Prostate gland (tissue), 2 donors: ENCODE measurements at regions not wholly inside any gene's neighbourhood (a gene's known extent, or its start where the extent isn't known, plus 50 kb on each side); places are given as distances from the start of the nearest gene placed in this dataset.

Source experiments
- POLR2A ChIP-seq: fragments of 450-650 bp; IDR thresholded peaks from one replicate; pipeline ENCODE4 v1.6.1; 2016; ENCODE audit warnings: antibody characterized with exemption, mild to moderate bottlenecking
- POLR2AphosphoS5 ChIP-seq: sonication (generic); formaldehyde crosslinking; IDR thresholded peaks from one replicate; pipeline ENCODE4 v1.6.1; 2017; ENCODE audit warnings: antibody characterized with exemption
- TF ChIP-seq, protein P1 (sequence below), 4 experiments: fragments of 200-600 bp in 2 of 4; fragments of 450-650 bp in 2 of 4; sonication (generic) in 2 of 4; IDR thresholded peaks; 1 replicate in 3 of 4; 2 replicates in 1 of 4; pipeline ENCODE4 v1.5.1; 2016 to 2019; ENCODE audit warnings: antibody characterized with exemption in 4 of 4, mild to moderate bottlenecking in 2 of 4, moderate library complexity in 2 of 4

DNA sequence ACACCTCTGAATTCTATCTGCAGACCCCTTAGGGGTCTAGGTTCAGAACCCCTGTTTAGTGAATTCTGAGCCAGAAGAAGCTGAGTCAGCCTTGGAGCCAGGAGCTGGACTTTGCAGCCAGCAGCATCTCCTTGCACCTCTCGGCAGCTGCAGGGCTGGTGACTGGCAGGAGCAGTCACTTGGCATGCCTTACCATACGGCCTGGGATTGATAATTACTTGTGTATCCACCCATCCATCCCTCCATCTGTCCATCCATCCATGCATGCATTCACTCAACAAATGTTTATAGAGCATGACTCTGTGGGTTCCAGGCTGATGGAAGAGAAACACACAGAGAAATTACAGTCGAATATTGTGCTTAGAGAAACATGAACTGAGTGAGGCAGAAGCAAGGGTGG, 67.5 kb upstream of the PRIMA1 start:
- no peak for TF ChIP-seq POLR2A
- TF ChIP-seq, protein P1, sequence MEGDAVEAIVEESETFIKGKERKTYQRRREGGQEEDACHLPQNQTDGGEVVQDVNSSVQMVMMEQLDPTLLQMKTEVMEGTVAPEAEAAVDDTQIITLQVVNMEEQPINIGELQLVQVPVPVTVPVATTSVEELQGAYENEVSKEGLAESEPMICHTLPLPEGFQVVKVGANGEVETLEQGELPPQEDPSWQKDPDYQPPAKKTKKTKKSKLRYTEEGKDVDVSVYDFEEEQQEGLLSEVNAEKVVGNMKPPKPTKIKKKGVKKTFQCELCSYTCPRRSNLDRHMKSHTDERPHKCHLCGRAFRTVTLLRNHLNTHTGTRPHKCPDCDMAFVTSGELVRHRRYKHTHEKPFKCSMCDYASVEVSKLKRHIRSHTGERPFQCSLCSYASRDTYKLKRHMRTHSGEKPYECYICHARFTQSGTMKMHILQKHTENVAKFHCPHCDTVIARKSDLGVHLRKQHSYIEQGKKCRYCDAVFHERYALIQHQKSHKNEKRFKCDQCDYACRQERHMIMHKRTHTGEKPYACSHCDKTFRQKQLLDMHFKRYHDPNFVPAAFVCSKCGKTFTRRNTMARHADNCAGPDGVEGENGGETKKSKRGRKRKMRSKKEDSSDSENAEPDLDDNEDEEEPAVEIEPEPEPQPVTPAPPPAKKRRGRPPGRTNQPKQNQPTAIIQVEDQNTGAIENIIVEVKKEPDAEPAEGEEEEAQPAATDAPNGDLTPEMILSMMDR (IDR thresholded peaks at IDR 0.05) = no peak
- no peak for TF ChIP-seq POLR2AphosphoS5
